C4-2B (cell line): ENCODE measurements at regions not wholly inside any gene's neighbourhood (a gene's known extent, or its start where the extent isn't known, plus 50 kb on each side); places are given as distances from the start of the nearest gene placed in this dataset.

ENCODE experiments used
- CTCF ChIP-seq: fragments of 450-650 bp; conservative IDR thresholded peaks from 2 replicates; pipeline ENCODE4 v1.5.1; 2017; ENCODE audit warnings: mild to moderate bottlenecking
- ZFX ChIP-seq: fragments of 450-650 bp; IDR thresholded peaks from 2 replicates; pipeline ENCODE4 v1.6.1; 2017

GRCh38 chr7:106957766-106958165, 86.7 kb upstream of the PRKAR2B start:
- TF ChIP-seq CTCF = no peak
- TF ChIP-seq ZFX = no peak
